HG02938 (cell line): ENCODE measurements at regions not wholly inside any gene's neighbourhood (a gene's known extent, or its start where the extent isn't known, plus 50 kb on each side); places are given as distances from the start of the nearest gene placed in this dataset.

Experiments
- ATAC-seq: cut with Tn5 transposase; IDR thresholded peaks from one replicate; pipeline ENCODE4 v1.9.1; 2021; ENCODE audit warnings: mild to moderate bottlenecking, moderate library complexity; ENCODE audit not compliant: unreplicated experiment

DNA sequence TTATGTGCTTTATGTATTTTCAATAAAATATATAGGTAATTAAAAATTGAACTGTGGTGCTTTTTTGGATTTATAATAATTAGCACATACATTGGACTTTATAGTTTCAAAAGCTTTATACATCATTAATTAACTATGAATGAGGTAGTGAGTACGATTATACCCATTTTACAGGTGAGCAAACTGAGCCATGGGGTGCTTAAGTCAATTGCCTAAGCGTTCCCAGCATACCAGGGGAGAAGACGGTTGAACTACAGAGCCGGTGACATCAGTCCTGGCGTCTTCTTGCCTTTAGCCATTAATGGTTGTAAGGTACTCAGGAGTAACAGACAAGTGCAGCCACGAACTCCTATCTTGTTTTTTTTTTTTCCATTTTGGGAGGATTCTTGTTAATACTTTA is 172.8 kb downstream of the GATA3 start:
- ATAC-seq = no peak

DNA sequence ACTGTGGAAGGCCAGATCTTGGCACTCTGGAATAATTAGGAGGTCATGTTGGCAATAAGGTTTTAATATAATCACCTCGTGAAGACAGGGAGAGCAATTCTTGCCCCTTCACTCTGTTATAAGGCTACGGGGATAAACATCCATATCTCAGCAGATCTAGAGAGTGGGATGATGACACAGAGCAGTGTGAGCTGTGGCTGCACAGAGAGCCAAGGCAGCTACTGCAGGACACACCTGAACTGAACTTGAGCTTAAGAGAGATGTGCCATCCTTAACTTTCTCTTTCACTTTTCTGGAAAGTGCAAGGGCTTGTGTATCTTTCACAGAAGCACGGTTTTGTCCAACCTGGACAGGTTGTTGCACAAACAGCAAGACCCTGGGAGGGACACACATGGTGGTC is 174.7 kb downstream of the GATA3 start:
- ATAC-seq = no peak

DNA sequence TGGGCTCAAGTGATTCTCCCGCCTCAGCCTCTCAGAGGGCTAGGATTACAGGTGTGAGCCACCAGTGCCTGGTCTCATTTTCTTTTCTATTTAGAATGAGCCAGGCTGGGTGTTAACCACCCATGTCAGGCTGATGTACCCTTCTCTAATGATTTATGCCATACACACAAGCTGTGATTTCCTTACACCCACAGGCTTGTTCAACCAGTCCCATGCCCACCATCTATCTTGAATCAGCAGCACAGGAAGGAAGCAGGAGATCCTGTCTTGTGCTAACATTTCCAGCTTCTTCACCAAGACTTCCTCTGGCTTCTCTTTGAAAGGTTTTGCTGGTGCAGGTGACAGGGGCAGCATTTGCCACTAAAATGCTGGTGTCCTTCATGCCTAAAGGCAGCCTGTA is 176.4 kb downstream of the GATA3 start:
- no peak for ATAC-seq

DNA sequence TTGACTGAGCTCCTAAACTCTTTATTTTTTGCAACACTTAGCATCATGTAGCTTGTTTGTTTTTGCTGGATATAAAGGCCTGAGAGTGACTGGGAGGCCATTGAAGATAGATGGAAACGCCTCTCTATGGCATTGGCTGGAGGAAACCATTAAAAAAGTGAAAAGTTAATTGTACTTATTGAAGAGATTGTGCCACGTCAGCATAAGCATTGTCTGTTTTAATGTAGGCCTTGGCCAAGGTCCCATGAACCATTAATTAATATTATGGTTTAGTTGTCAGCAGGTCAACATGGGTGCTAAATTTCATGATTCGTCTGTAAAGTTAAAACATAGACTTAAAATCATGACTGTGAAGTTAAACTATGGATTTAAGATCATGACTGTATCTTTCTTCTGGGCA is 178.6 kb downstream of the GATA3 start:
- no peak for ATAC-seq

DNA sequence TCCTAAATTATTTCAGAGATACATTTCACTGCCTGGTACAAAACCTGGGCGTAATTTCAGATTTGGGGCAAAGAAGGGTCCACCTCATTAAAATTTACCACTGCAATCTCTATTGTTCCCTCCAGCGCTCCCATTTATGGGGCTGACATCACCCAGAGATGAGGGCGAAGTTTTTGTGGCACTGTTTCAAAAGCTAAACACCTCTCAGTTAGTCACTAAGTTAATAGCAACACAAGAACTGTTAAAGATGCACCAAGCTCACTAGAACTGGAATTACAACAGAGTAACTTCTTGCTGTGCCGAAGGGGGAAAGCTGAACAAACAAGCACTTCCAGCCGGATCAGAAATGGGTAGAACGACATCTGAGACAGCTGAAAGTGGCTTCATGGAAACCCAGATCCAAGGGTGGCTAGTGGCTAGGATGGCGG is 179.4 kb downstream of the GATA3 start:
- ATAC-seq = no peak

DNA sequence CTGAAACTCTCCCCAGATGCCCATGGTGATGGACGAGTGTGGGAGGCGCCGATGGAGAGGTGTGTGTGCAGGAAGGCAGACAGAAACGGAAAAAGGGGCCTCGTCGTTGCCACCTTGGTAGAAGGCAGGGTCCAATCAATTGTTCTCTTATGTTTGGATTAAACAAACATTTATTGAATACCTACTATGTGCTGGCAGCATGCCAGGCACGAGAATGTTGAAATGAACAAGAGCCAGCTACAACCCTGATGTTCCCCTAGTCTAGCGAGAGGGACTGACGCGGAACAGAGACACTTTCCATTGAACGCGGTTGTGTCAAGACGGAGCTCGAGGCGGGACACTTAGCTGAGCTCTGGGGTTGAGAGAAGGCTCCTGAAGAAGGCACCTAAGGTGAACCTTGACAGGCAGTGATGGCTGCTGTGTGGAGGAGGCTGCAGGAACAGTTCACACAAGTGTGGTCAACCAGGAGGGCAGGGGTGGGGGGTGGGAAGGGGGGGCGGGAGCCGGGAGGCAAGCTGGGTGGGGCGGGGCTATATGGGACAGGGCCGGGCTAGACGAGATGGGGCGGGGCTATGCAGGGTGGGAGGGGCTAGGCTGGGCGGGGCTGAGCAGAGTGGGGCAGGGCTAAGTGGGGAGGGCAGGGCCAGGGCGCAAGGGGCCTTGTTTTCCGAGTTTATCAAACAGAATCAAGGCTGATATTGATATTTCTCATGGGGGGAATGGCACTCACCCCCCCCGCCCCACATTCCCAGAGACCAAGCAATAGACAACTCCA is 181.0 kb downstream of the GATA3 start:
- no peak for ATAC-seq

DNA sequence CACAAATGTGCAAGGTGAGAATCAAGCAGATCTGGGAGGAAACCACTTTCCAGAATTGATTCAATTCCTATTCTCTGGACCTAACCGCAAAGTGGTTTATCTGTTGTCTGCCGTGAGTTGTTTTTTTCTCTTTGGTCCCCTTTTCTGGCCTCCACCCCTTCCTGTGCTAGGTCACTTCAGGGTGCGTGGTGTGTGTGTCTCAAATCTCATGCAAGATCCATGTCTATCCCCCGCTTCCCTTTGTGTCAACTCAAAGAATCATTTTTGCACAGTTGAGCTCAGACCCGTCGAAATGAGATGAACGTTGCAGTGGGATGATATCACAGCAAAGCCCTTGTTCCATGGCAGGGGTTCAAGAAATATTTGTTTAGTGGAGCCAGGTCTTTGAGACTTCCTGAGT is 184.5 kb downstream of the GATA3 start:
- ATAC-seq = no peak

DNA sequence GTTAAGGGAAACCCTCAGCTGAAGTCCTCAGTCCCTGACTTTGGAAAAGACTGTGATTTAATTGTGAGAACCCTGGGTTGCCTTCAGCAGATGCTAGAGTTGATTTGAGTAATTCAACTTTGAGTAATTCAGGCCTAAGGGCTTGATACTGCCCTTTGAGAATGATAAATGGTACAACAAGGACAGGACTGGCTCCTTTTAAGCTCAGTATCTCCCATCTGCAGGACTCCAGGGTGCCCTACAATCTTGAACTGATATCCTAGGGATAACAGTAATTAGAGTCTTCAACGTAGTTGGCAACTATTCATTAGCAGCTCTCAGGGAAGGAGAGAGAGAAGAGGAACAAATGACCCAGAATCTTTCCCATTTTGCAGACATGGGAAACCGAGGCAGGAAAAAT is 186.4 kb downstream of the GATA3 start:
- no peak for ATAC-seq

DNA sequence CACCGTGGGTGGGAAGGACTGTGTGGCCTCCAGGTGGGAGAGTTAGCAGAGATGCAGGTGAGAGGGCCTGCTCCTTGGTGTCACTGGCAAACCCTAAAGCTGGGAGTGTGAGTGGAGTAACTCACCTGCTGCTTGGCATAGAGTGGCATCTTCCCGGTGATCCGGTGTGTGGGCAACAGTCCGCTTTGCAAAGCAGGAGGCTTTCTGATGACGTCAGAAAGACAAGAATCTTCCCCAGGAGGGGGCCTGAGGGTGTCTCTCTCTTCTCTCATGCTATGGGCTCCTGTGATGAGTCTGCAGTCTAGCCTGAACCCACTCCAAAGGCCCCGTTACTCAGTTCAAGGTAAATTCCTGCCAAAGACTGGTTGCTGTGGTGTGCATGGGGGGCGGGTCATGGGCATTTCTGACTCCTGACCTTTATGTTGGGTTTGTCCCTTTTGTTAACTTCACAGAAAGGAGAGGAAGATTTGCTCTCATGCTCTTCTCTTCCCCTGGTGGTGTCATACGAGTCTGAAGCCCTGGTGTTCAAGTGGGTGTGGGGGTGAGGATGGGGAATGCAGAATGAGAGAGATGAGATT is 187.9 kb downstream of the GATA3 start:
- no peak for ATAC-seq

DNA sequence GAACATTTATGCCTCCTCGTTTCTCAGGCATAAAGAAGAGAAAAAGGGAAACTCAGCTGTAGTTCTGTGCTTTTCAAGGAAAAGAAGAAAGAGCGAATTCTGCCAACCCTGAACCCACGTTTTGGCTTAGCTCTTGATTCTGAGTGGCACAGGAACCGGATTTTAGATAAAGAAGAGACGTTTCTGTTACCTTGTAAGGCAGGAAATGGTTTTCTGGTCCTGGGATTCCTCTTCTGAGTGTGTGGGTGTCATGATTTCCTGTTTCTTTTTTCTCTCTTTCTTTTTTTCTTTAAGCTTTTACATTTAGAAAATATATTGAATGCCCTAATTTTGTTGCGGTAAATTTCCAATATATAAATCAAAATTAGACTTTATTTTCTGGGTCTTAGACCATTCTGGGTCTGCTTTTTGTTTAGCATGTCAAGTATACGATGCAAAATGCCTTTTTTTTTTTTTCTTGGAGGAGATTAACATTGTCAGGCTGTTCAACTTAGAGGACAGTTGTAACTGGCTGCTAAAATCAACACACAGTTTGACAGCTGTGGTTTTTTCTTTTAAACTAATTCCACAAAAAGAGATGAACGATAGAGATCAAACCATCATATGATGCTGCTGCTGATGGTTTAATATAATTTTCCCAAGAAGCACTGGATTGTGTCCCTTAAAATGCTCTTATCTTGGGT is 190.8 kb downstream of the GATA3 start:
- ATAC-seq = no peak

DNA sequence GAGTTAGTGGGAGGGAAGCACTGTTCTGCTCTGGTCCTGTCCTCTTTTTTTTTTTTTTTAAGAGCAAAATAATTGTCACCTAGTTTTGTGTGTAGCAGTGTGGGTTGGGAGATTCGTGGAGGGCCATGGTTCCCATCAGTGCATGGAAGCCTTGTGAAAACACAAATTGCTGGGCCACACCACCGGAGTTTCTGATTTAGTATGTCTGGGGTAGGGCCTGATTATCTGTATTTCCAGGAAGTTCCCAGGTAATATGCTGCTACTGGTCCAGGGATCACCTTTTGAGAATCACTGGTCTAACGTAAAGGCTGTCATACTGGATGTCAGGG is 191.3 kb downstream of the GATA3 start:
- no peak for ATAC-seq

DNA sequence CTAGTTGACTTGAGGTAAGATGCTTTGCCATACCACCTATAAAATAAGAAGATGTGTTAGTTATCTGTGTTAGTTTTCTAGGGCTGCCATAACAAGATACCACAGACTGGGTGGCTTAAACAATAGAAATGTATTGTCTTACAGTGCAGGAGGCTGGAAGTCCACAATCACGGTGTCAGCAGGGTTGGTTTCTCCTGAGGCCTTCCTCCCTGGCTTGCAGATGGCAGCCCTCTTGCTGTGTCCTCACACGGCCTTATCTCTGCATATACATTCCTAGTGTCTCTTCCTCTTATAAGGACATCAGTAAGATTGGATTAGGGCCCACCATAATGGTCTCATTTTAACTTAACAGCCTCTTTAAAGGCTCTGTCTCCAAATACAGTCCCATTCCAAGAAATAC is 192.1 kb downstream of the GATA3 start:
- ATAC-seq = no peak

DNA sequence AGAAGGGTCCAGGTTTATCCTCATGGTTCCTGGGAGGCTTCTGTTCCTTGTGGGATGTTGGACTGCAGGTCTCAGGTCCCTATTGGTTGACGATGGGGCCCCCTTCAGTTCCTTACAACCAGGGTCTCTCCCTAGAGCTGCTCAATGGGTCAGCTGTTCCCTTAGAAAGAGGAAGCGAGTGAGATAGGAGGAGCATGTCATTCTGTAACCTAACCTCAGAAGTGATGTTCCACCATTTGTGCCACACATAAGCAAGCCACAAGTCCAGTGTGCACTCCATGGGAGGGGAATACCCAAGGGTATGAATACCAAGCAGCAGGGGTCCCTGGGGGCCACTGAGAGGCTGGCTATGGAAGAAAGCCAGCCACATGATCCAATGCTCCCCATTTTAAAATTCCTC is 192.7 kb downstream of the GATA3 start:
- no peak for ATAC-seq

DNA sequence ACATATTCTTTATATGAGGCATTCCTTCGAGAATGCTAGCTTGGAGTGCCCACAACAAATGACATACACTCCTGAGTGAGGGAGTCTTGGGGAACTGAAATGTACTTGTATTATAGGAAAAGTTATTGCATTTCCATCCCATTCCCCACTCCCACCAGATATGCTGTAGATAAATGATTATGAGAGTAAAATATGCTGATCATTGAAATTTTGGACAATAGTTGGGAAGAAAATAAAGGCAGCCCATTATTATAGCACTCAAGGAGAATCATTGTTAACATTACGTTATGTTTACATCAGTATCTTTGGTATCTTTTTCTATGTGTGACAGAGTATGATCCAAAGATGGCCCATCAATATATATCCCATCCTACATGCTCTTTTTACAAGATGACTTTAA is 194.4 kb downstream of the GATA3 start:
- no peak for ATAC-seq

DNA sequence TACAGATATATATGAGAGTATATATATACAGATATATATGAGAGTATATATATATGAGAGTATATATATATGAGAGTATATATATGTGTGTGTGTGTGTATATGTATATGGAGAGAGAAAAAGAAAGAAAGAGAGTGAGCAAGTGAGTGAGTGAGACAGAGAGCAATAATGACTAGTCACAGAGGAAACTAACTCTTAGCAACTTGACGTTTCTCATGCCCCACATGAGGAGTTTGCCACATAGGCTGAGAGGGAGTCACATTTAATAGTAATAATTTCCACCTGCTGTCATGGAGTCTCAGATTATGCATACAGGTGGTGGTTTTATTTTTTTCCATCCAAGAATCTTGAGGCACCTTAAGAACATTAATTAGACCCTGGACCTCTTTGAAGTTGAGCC is 199.9 kb downstream of the GATA3 start:
- no peak for ATAC-seq

DNA sequence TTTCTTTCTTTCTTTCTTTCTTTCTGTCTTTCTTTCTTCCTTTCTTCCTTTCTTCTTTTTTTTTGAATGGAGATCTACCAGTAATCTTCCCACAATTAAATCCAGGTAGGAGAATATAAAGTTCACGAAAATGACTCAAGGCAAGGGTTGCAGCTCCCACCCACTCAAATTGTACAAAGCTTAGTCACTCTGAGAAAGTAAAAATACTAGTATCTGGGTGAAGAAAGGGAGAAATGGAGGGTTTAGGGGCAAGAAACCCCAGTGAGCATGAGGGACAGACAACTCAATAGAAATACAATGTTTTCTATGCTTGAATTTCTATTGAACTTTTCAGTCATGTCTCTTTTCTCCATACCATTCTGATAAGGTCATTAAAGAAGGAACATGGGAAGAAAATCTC is 200.8 kb downstream of the GATA3 start:
- no peak for ATAC-seq

DNA sequence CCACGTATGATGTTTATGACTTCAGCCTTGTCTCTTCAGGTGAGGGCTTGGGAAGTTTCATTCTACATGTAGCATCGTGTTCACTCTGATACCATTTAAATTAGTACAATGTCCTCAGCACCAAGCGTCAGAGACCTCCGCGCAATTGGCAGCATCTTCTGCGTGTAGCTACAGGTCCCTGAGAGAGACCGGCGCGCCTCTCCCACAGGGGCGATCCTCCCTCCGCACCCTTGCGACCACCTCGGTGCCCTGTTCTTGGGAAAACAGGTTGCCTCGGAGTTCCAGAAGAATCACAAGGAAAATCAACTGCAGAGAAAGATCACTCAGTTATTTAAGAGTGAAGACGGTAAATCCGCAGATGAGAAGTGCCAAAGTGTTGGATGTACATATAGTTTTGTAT is 206.2 kb downstream of the GATA3 start:
- no peak for ATAC-seq

DNA sequence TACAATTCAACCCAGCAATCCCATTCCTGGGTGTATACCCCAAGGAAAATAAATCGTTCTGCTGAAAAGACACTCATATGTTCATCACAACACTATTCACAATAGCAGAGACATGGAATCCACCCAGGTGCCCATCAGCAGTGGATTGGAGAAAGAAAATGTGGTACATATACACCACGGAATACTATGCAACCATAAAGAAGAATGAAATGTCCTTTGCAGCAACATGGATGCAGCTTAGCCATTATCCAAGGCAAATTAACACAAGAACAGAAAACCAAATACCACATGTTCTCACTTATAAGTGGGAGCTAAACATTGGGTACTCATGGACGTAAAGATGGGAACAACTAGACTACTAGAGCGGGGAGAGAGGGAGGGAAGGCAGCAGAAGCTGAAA is 207.8 kb downstream of the GATA3 start:
- no peak for ATAC-seq

DNA sequence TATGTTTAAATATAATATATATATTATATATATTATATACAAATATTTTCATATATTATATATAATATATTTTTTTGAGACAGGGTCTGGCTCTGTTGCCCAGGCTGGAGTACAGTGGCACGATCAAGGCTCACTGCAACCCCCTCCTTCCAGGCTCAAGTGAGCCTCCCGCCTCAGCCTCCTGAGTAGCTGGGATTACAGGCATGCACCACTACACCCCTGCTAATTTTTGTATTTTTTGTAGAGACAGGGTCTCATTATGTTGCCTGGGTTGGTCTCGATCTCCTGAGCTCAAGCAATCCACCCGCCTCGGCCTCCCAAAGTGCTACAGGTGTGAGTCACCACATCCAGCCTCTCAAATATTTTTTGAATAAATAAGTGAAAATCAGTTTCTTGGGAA is 215.5 kb downstream of the GATA3 start:
- ATAC-seq = no peak

DNA sequence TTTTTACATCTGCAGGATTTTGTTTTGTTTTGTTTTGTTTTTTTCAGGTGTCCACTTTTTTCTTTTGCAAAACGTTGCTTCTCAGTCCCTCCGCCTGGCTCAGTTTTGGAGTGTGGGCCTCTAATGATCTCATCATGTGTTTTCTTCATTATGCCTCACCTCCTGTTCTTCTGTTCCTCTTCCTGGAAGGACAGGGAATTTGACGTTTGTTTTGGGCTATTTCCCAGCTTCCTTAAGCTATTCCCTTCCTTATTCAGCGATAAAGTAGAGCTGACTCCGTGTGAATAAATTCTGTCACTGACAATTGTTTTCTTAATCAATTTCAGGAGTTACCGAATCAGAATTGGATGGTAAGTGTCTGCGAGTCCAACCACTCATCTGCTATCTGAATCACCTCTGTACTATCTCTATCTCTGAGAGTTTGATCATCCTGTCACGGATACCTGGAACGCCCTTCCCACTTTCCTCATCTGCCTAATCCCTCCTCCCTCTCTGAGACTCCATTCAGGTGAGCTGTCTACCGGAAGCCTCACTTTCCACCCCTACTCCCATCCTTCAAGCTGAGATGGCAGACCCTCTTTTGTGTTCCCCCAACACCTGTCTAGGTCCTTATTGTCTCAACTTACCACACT is 218.4 kb downstream of the GATA3 start:
- ATAC-seq = no peak

DNA sequence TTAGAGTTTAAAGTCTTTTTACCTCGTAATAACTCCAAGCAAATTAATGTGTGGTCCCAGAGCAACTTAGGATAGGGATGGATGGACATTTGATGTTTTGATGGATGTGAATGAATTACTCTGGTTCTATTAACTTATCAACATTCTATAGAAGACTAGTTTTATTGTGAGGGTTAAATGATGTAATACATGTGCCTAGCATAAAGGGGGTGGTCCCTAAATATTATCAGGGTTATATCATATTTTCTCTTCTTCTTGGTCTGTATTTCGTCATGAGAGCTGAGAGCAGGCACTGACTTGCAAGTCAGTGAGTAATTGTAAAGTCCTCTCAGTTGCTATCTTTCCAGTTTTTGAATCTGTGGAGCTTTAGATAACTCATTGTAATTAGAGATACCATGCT is 219.3 kb downstream of the GATA3 start:
- no peak for ATAC-seq

DNA sequence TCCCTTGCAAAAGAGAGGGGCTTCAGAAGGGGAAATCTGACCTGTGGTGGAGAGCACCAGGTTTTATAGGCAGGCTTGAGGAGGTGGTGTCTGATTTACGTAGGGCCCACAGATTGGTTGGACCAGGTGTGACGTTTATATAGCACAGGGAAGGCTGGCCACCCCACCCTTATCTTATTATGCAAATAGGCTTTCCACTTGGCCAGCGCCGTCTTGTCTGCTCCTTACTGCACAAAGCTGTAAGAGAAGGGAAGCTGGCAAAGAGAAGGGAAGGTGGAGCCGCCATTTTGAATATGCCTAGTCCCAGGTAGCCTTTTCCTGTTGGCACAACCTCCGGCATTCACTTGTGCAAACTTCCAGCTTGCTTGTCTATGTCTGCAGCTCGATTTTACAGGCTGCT is 221.4 kb downstream of the GATA3 start:
- ATAC-seq = no peak
